ENCODE measurements at regions not wholly inside any gene's neighbourhood (a gene's known extent, or its start where the extent isn't known, plus 50 kb on each side); places are given as distances from the start of the nearest gene placed in this dataset.

GRCh38 chrX:112359906-112360305 is 277.3 kb upstream of the TRPC5 start:
- TF ChIP-seq, protein P1, sequence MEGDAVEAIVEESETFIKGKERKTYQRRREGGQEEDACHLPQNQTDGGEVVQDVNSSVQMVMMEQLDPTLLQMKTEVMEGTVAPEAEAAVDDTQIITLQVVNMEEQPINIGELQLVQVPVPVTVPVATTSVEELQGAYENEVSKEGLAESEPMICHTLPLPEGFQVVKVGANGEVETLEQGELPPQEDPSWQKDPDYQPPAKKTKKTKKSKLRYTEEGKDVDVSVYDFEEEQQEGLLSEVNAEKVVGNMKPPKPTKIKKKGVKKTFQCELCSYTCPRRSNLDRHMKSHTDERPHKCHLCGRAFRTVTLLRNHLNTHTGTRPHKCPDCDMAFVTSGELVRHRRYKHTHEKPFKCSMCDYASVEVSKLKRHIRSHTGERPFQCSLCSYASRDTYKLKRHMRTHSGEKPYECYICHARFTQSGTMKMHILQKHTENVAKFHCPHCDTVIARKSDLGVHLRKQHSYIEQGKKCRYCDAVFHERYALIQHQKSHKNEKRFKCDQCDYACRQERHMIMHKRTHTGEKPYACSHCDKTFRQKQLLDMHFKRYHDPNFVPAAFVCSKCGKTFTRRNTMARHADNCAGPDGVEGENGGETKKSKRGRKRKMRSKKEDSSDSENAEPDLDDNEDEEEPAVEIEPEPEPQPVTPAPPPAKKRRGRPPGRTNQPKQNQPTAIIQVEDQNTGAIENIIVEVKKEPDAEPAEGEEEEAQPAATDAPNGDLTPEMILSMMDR (conservative IDR thresholded peaks at IDR 0.05 in 1 of 2, IDR thresholded peaks at IDR 0.05 in 1 of 2; ENCODE audit: low read depth in 1 of 2, low read length in 2 of 2) = no peak
- no peak for TF ChIP-seq EZH2 (IDR thresholded peaks at IDR 0.05; ENCODE audit: low read length, missing control alignments)

Measured in fibroblast of lung (primary cell).